A673 (cell line): ENCODE measurements at regions not wholly inside any gene's neighbourhood (a gene's known extent, or its start where the extent isn't known, plus 50 kb on each side); places are given as distances from the start of the nearest gene placed in this dataset.

Experiments
- BruUV-seq: library from RNA; stranded (reverse); fragments of 400-500 nt; replicated peaks from 2 replicates; lab custom pipeline; 2021; lab: Mats Ljungman, UMichigan
- CTCF ChIA-PET: fragments of 300-600 bp; sonication (Branson Sonifier 250); formaldehyde crosslinking; loops from one replicate; lab custom pipeline; 2022; ENCODE audit warnings: antibody characterized with exemption; lab: Charles Lee
- POLR2A ChIA-PET: fragments of 300-600 bp; sonication (Branson Sonifier 250); formaldehyde crosslinking; loops from one replicate; lab custom pipeline; 2022; ENCODE audit warnings: antibody characterized with exemption; ENCODE audit not compliant: low non-redundant PET; lab: Charles Lee
- DNase-seq: peaks from one replicate; pipeline ENCODE4 v3.0.0-alpha.2; 2015; ENCODE audit warnings: low spot score
- H3K27ac ChIP-seq: fragments of 200-600 bp; sonication (generic); 2 replicates; pipeline ENCODE4 v1.5.1; 2016; ENCODE audit warnings: mixed run types, low read depth, mild to moderate bottlenecking, mixed read lengths, antibody characterized with exemption, low read length; ENCODE audit not compliant: poor library complexity, severe bottlenecking
- H3K27me3 ChIP-seq: fragments of 200-600 bp; sonication (generic); replicated peaks from 2 replicates; pipeline ENCODE4 v1.6.1; 2017; ENCODE audit warnings: mixed run types, low read depth, mild to moderate bottlenecking, mixed read lengths, antibody characterized with exemption, low read length; ENCODE audit not compliant: insufficient read depth, poor library complexity
- H3K36me3 ChIP-seq: fragments of 200-600 bp; sonication (generic); 2 replicates; pipeline ENCODE4 v1.6.1; 2016; ENCODE audit warnings: mixed run types, mild to moderate bottlenecking, mixed read lengths, antibody characterized with exemption, low read length; ENCODE audit not compliant: insufficient read depth, poor library complexity, severe bottlenecking
- H3K4me1 ChIP-seq: fragments of 200-600 bp; sonication (generic); 2 replicates; pipeline ENCODE4 v1.6.1; 2017; ENCODE audit warnings: mixed run types, mild to moderate bottlenecking, mixed read lengths, antibody characterized with exemption, low read length; ENCODE audit not compliant: insufficient read depth, poor library complexity, severe bottlenecking
- H3K4me3 ChIP-seq: fragments of 200-600 bp; sonication (generic); 2 replicates; pipeline ENCODE4 v1.5.1; 2016; ENCODE audit warnings: low read depth, mixed run types, mild to moderate bottlenecking, mixed read lengths, low read length; ENCODE audit not compliant: poor library complexity, severe bottlenecking
- H3K9me3 ChIP-seq: fragments of 200-600 bp; sonication (generic); 2 replicates; pipeline ENCODE4 v1.6.1; 2016; ENCODE audit warnings: mixed run types, low read depth, mild to moderate bottlenecking, mixed read lengths, antibody characterized with exemption, low read length; ENCODE audit not compliant: poor library complexity, severe bottlenecking
- CTCF ChIP-seq: fragments of 300-800, 200-600 bp; sonication (generic); conservative IDR thresholded peaks from 2 replicates; pipeline ENCODE4 v1.5.1; 2017; ENCODE audit warnings: low read depth, mild to moderate bottlenecking, antibody characterized with exemption, low read length, moderate library complexity, mixed read lengths
- EZH2 ChIP-seq: fragments of 200-600 bp; sonication (generic); IDR thresholded peaks from 2 replicates; pipeline ENCODE4 v1.6.1; 2017; ENCODE audit warnings: borderline replicate concordance, low read depth, mild to moderate bottlenecking, mixed read lengths, antibody characterized with exemption, low read length; ENCODE audit not compliant: poor library complexity, severe bottlenecking
- intact Hi-C: fragments of 100-400 bp; cut with micrococcal nuclease; formaldehyde crosslinking; loops from one replicate; pipeline ENCODE4 v1.10.0; 2022; ENCODE audit not compliant: unreplicated experiment

- H3K9me3 ChIP-seq: peaks cover 35% of the 10 kb centered on the region
- CTCF ChIA-PET: no interaction called here
- DNase-seq: no peak
- POLR2A ChIA-PET: no interaction called here
- H3K36me3 ChIP-seq: no peaks in the 10 kb centered on the region
- TF ChIP-seq EZH2 (no peak), CTCF (no peak)
- H3K4me1 ChIP-seq: no peaks in the 10 kb centered on the region
- no peak overlapping the region for H3K27ac ChIP-seq
- no peak overlapping the region for H3K4me3 ChIP-seq
- H3K27me3 ChIP-seq: no peaks in the 10 kb centered on the region
- intact Hi-C loops: no loop called here
- BruUV-seq: no TSS peak
Observed at GRCh38 chr5:4142842-4143241, 547.2 kb downstream of the IRX1 start.

- no peak for DNase-seq
- no peak for TF ChIP-seq CTCF
- no peak for TF ChIP-seq EZH2
- Histone ChIP-seq H3K27ac (no peak overlapping the region), H3K4me1 (no peaks in the 10 kb centered on the region), H3K36me3 (no peaks in the 10 kb centered on the region), H3K4me3 (no peak overlapping the region), H3K9me3 (peaks cover 33% of the 10 kb centered on the region), H3K27me3 (no peaks in the 10 kb centered on the region)
- POLR2A ChIA-PET: no interaction called here
- BruUV-seq: no TSS peak
- intact Hi-C loops: no loop called here
- CTCF ChIA-PET: no interaction called here
Observed at GRCh38 chr5:4144411-4145007, 548.9 kb downstream of the IRX1 start.

- POLR2A ChIA-PET: no interaction called here
Observed at GRCh38 chr5:4145511-4145910, 549.9 kb downstream of the IRX1 start.

More at GRCh38 chr5:4145511-4145910, 549.9 kb downstream of the IRX1 start:
- DNase-seq: no peak
- Histone ChIP-seq H3K9me3 (peaks cover 26% of the 10 kb centered on the region), H3K27me3 (no peaks in the 10 kb centered on the region), H3K4me1 (no peaks in the 10 kb centered on the region), H3K4me3 (no peak overlapping the region), H3K27ac (no peak overlapping the region), H3K36me3 (no peaks in the 10 kb centered on the region)
- TF ChIP-seq EZH2 (no peak), CTCF (no peak)
- CTCF ChIA-PET: no interaction called here
- intact Hi-C loops: no loop called here
- BruUV-seq: no TSS peak
